ENCODE measurements at regions not wholly inside any gene's neighbourhood (a gene's known extent, or its start where the extent isn't known, plus 50 kb on each side); places are given as distances from the start of the nearest gene placed in this dataset.

DNA sequence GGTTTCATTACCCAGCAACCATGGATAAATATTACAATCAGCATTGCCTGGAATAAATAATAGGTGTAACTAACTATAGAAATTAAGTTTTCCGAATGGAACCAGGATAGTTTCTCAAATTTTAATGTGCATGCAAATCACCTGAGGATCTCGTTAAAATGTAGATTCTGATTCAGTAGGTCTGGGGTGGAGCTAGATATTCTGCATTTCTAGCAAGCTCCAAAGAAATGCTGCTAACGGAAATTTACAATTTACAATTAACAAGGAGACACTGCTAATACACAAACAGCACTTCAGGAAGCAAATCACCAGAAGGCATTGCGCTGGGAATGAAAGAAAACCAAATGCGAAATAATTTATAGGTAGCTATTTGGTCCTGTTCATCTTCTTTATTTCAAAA, 597.5 kb upstream of the KLF12 start:
- no peak for TF ChIP-seq EZH2 (optimal IDR thresholded peaks at IDR 0.05; ENCODE audit: low read depth, low read length)
- no peak for TF ChIP-seq EZH2phosphoT487 (IDR thresholded peaks at IDR 0.05; ENCODE audit: low read length)
